SK-N-SH treated with all-trans-retinoic acid at 6 μM for 48 hours (cell line): ENCODE measurements at regions not wholly inside any gene's neighbourhood (a gene's known extent, or its start where the extent isn't known, plus 50 kb on each side); places are given as distances from the start of the nearest gene placed in this dataset.

Source experiments
- ATAC-seq: fragments of 200-7000 bp; cut with Tn5 transposase; 3 replicates; pipeline ENCODE4 v1.9.1; 2020; ENCODE audit warnings: mild to moderate bottlenecking, moderate library complexity
- ARNTL ChIP-seq: fragments of 450-650 bp; formaldehyde crosslinking; IDR thresholded peaks from 2 replicates; pipeline ENCODE4 v1.5.0; 2020; ENCODE audit warnings: low read depth, mild to moderate bottlenecking, moderate library complexity, borderline replicate concordance
- BACH2 ChIP-seq: fragments of 250-450 bp; sonication (Bioruptor Pico); IDR thresholded peaks from 2 replicates; pipeline ENCODE4 v1.9.0; 2021; ENCODE audit warnings: mild to moderate bottlenecking, borderline replicate concordance
- CREB5 ChIP-seq: fragments of 250-450 bp; sonication (Bioruptor Pico); IDR thresholded peaks from 2 replicates; pipeline ENCODE4 v1.5.1; 2020; ENCODE audit warnings: low read depth, mild to moderate bottlenecking, moderate library complexity
- CSDC2 ChIP-seq: fragments of 250-450 bp; sonication (Bioruptor Pico); IDR thresholded peaks from 2 replicates; pipeline ENCODE4 v1.5.0; 2020; ENCODE audit warnings: mild to moderate bottlenecking, moderate library complexity
- CSRNP3 ChIP-seq: fragments of 250-450 bp; sonication (Bioruptor Pico); IDR thresholded peaks from 2 replicates; pipeline ENCODE4 v1.5.1; 2021; ENCODE audit warnings: mild to moderate bottlenecking, moderate library complexity
- ESRRG ChIP-seq: fragments of 250-450 bp; sonication (Bioruptor Pico); IDR thresholded peaks from 2 replicates; pipeline ENCODE4 v1.6.1; 2021; ENCODE audit warnings: mild to moderate bottlenecking
- GLIS3 ChIP-seq: fragments of 250-450 bp; sonication (Bioruptor Pico); IDR thresholded peaks from 2 replicates; pipeline ENCODE4 v1.5.0; 2020; ENCODE audit warnings: mild to moderate bottlenecking, moderate library complexity
- OSR1 ChIP-seq: fragments of 250-450 bp; sonication (Bioruptor Pico); IDR thresholded peaks from 2 replicates; pipeline ENCODE4 v1.8.0; 2022; ENCODE audit warnings: moderate library complexity, mild to moderate bottlenecking, inconsistent platforms
- PATZ1 ChIP-seq: fragments of 250-450 bp; sonication (Bioruptor Pico); IDR thresholded peaks from 2 replicates; pipeline ENCODE4 v1.8.0; 2020; ENCODE audit warnings: mild to moderate bottlenecking, moderate library complexity, borderline replicate concordance
- POU6F1 ChIP-seq: fragments of 250-450 bp; sonication (Bioruptor Pico); IDR thresholded peaks from 2 replicates; pipeline ENCODE4 v1.8.0; 2021; ENCODE audit warnings: low read depth, mild to moderate bottlenecking, moderate library complexity, borderline replicate concordance
- PPARA ChIP-seq: fragments of 250-450 bp; sonication (Bioruptor Pico); IDR thresholded peaks from 2 replicates; pipeline ENCODE4 v1.5.0; 2020; ENCODE audit warnings: mild to moderate bottlenecking, borderline replicate concordance
- RARB ChIP-seq: fragments of 250-450 bp; sonication (Bioruptor Pico); IDR thresholded peaks from 2 replicates; pipeline ENCODE4 v1.8.0; 2021; ENCODE audit warnings: mild to moderate bottlenecking, moderate library complexity
- SNAI2 ChIP-seq: fragments of 250-450 bp; sonication (Bioruptor Pico); IDR thresholded peaks from 2 replicates; pipeline ENCODE4 v1.5.0; 2020; ENCODE audit warnings: mild to moderate bottlenecking, moderate library complexity
- TOX ChIP-seq: fragments of 250-450 bp; sonication (Bioruptor Pico); IDR thresholded peaks from 2 replicates; pipeline ENCODE4 v1.8.0; 2021; ENCODE audit warnings: mild to moderate bottlenecking, moderate library complexity, borderline replicate concordance
- TSHZ2 ChIP-seq: fragments of 250-450 bp; sonication (Bioruptor Pico); IDR thresholded peaks from 2 replicates; pipeline ENCODE4 v1.5.0; 2020; ENCODE audit warnings: mild to moderate bottlenecking, moderate library complexity
- ZC3H10 ChIP-seq: fragments of 250-450 bp; sonication (Bioruptor Pico); IDR thresholded peaks from 2 replicates; pipeline ENCODE4 v1.5.1; 2021; ENCODE audit warnings: mild to moderate bottlenecking, moderate library complexity
- ZFP3 ChIP-seq: fragments of 250-450 bp; sonication (Bioruptor Pico); IDR thresholded peaks from 2 replicates; pipeline ENCODE4 v1.5.0; 2020; ENCODE audit warnings: mild to moderate bottlenecking, moderate library complexity
- ZFP30 ChIP-seq: fragments of 450-650 bp; formaldehyde crosslinking; IDR thresholded peaks from 2 replicates; pipeline ENCODE4 v1.5.0; 2022; ENCODE audit warnings: mild to moderate bottlenecking, moderate library complexity
- ZNF565 ChIP-seq: fragments of 450-650 bp; formaldehyde crosslinking; conservative IDR thresholded peaks from 2 replicates; pipeline ENCODE4 v1.5.0; 2020; ENCODE audit warnings: low read depth, mild to moderate bottlenecking, moderate library complexity
- ZNF70 ChIP-seq: fragments of 450-650 bp; formaldehyde crosslinking; IDR thresholded peaks from 2 replicates; pipeline ENCODE4 v1.5.0; 2020; ENCODE audit warnings: mild to moderate bottlenecking, moderate library complexity
- ZNF8 ChIP-seq: fragments of 450-650 bp; formaldehyde crosslinking; IDR thresholded peaks from 2 replicates; pipeline ENCODE4 v1.5.0; 2020; ENCODE audit warnings: mild to moderate bottlenecking, moderate library complexity

- no peak for ATAC-seq
- TF ChIP-seq GLIS3 (CRISPR knock-in tag) = no peak
- no peak for TF ChIP-seq CREB5
- no peak for TF ChIP-seq TOX
- no peak for TF ChIP-seq ESRRG (CRISPR knock-in tag)
- TF ChIP-seq ZNF565 (CRISPR knock-in tag) = no peak
- no peak for TF ChIP-seq TSHZ2 (CRISPR knock-in tag)
- no peak for TF ChIP-seq ZFP30
- TF ChIP-seq PPARA (CRISPR knock-in tag) = no peak
- TF ChIP-seq SNAI2 (CRISPR knock-in tag) = no peak
- TF ChIP-seq PATZ1 (CRISPR knock-in tag) = no peak
- no peak for TF ChIP-seq CSRNP3 (CRISPR knock-in tag)
- no peak for TF ChIP-seq POU6F1 (CRISPR knock-in tag)
- TF ChIP-seq ZNF70 = no peak
- no peak for TF ChIP-seq BACH2 (CRISPR knock-in tag)
- TF ChIP-seq OSR1 = no peak
- TF ChIP-seq ZNF8 (CRISPR knock-in tag) = no peak
- TF ChIP-seq ZFP3 (CRISPR knock-in tag) = no peak
- TF ChIP-seq ARNTL (CRISPR knock-in tag) = no peak
- no peak for TF ChIP-seq RARB
- TF ChIP-seq, all 23 proteins: peak for 0
Measured at GRCh38 chr2:18677280-18677679, 87.9 kb upstream of the NT5C1B start.

GRCh38 chr2:18674309-18674708, 84.9 kb upstream of the NT5C1B start:
- TF ChIP-seq PATZ1 (CRISPR knock-in tag) (no peak), ZNF8 (CRISPR knock-in tag) (no peak), ESRRG (CRISPR knock-in tag) (no peak)
- ATAC-seq = no peak

GRCh38 chr2:18671363-18671762, 82.0 kb upstream of the NT5C1B start:
- no peak for ATAC-seq
- TF ChIP-seq ZC3H10 (CRISPR knock-in tag) (no peak), CSDC2 (CRISPR knock-in tag) (no peak), BACH2 (CRISPR knock-in tag) (no peak), ESRRG (CRISPR knock-in tag) (no peak), GLIS3 (CRISPR knock-in tag) (no peak), CSRNP3 (CRISPR knock-in tag) (no peak), ZNF565 (CRISPR knock-in tag) (no peak), PPARA (CRISPR knock-in tag) (no peak), ARNTL (CRISPR knock-in tag) (no peak)
